Keratinocyte (primary cell): ENCODE measurements at regions not wholly inside any gene's neighbourhood (a gene's known extent, or its start where the extent isn't known, plus 50 kb on each side); places are given as distances from the start of the nearest gene placed in this dataset.

Source experiments
- DNase-seq: peaks from one replicate; pipeline ENCODE4 v3.0.0-alpha.2; 2011; ENCODE audit warnings: low read depth, missing footprints, low spot score
- FAIRE-seq: peaks from 2 replicates; lab custom pipeline; 2011; peaks lifted over from hg19 to GRCh38; lab: Jason Lieb, UNC
- H2AFZ ChIP-seq: 2 replicates; pipeline ENCODE4 v1.6.0; 2012; ENCODE audit warnings: low read length, control low read depth, inconsistent platforms; ENCODE audit not compliant: control insufficient read depth
- H3K27ac ChIP-seq: 2 replicates; pipeline ENCODE4 v1.5.1; 2011; ENCODE audit warnings: low read length; ENCODE audit not compliant: control insufficient read depth, insufficient read depth
- H3K27me3 ChIP-seq: 3 replicates; pipeline ENCODE4 v1.6.0; 2011; ENCODE audit warnings: low read length; ENCODE audit not compliant: control insufficient read depth, insufficient read depth; ENCODE audit errors: extremely low read depth
- H3K36me3 ChIP-seq, 2 experiments: 2 replicates in 1 of 2; 3 replicates in 1 of 2; pipeline ENCODE4 v1.5.1; 2011; ENCODE audit warnings: low read length in 2 of 2, mild to moderate bottlenecking in 1 of 2; ENCODE audit not compliant: control insufficient read depth in 2 of 2, insufficient read depth in 2 of 2; ENCODE audit errors: extremely low read depth in 1 of 2
- H3K4me1 ChIP-seq: 3 replicates; pipeline ENCODE4 v1.5.1; 2011; ENCODE audit warnings: low read length; ENCODE audit not compliant: control insufficient read depth, insufficient read depth; ENCODE audit errors: extremely low read depth
- H3K4me2 ChIP-seq: 3 replicates; pipeline ENCODE4 v1.6.0; 2011; ENCODE audit warnings: low read depth, low read length; ENCODE audit not compliant: control insufficient read depth, insufficient read depth; ENCODE audit errors: extremely low read depth
- H3K4me3 ChIP-seq, 3 experiments: fragments of 200-600 bp in 1 of 3; sonication (generic) in 1 of 3; 2 replicates in 2 of 3; 3 replicates in 1 of 3; pipeline ENCODE4 v1.5.1; 2011 to 2016; ENCODE audit warnings: low read length in 3 of 3, mild to moderate bottlenecking in 3 of 3, control low read depth in 2 of 3, inconsistent platforms in 1 of 3, low read depth in 1 of 3, mixed read lengths in 1 of 3, mixed run types in 1 of 3, moderate library complexity in 1 of 3; ENCODE audit not compliant: control insufficient read depth in 2 of 3, insufficient read depth in 2 of 3; ENCODE audit errors: extremely low read depth in 1 of 3
- H3K79me2 ChIP-seq: 2 replicates; pipeline ENCODE4 v1.6.0; 2012; ENCODE audit warnings: low read length; ENCODE audit not compliant: control insufficient read depth, insufficient read depth
- H3K9ac ChIP-seq: 3 replicates; pipeline ENCODE4 v1.6.0; 2011; ENCODE audit warnings: low read length; ENCODE audit not compliant: control insufficient read depth, insufficient read depth; ENCODE audit errors: extremely low read depth
- H3K9me1 ChIP-seq: 3 replicates; pipeline ENCODE4 v1.6.0; 2011; ENCODE audit warnings: low read length; ENCODE audit not compliant: control insufficient read depth, insufficient read depth; ENCODE audit errors: extremely low read depth
- H3K9me3 ChIP-seq: 2 replicates; pipeline ENCODE4 v1.5.1; 2012; ENCODE audit warnings: low read depth, low read length; ENCODE audit not compliant: control insufficient read depth
- H4K20me1 ChIP-seq: 3 replicates; pipeline ENCODE4 v1.6.0; 2011; ENCODE audit warnings: low read length; ENCODE audit not compliant: control insufficient read depth, insufficient read depth; ENCODE audit errors: extremely low read depth
- EZH2 ChIP-seq: IDR thresholded peaks from one replicate; pipeline ENCODE4 v1.6.1; 2012; ENCODE audit warnings: inconsistent platforms, mild to moderate bottlenecking, low read length, moderate library complexity
- dilution Hi-C: fragments of 300-500 bp; cut with MboI; formaldehyde crosslinking; loops from one replicate; pipeline ENCODE4 v1.7.0; 2020; ENCODE audit warnings: low sequenced_read_pairs; ENCODE audit not compliant: extremely low pct_ligation_motif_present
- TF ChIP-seq, protein P1 (sequence below), 3 experiments: IDR thresholded peaks in 1 of 3; conservative IDR thresholded peaks in 1 of 3; optimal IDR thresholded peaks in 1 of 3; 2 replicates in 2 of 3; 3 replicates in 1 of 3; pipeline versions ENCODE3 to v1.5.1; 2011; ENCODE audit warnings: low read length in 3 of 3, mild to moderate bottlenecking in 3 of 3, moderate library complexity in 2 of 3, control low read depth in 1 of 3, inconsistent platforms in 1 of 3; ENCODE audit not compliant: insufficient read depth in 2 of 3; ENCODE audit errors: extremely low read depth in 1 of 3

DNA sequence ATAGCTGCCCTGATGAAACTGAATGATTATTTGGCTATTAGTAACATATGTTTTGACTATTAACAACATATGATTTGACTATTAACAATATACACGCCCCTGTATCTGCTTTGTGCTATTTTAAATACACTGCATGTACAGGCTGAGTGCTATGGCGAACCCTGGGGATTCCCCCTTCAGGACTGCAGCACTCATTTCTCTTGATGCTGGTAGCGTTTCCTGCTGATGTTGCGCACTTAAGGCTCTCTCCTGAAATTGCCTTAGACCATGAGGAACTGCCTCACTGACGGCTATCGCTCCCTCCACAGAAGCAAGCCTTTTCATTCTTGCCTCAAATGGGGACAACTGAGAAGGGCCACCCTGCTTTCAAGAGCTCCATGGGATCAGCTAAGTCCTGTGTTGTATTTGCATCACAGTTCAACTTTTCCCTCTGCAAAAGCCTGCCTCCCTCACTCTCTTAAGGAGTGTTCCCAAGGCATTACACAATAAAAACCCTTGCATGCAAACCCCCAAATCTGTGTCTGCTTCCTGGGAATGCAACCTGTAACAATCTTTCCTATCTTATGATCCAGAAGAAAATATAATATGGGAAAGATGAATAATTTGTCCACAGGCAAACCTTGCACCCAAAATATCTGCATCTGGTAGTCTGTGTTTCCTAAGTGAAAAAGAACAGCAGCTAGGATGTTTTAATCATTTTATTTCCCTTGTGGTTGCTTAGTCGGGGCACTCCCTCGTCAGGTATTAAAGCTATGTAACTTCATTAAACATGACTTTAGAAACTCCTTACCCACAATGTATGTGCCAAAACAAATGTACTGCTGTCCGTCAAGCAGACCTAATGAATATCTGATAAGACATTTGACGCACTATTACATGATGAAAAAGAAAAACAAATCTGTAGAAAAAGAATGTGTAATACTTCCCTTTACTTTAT, 456.4 kb downstream of the COL12A1 start:
- peaks cover 2% of the 10 kb centered on the region for H3K9me1 ChIP-seq
- H3K27me3 ChIP-seq: no peaks in the 10 kb centered on the region
- H3K4me3 ChIP-seq: peak overlapping the region; percentile 10 to 57 (median 48)
- no peaks in the 10 kb centered on the region for H3K36me3 ChIP-seq
- dilution Hi-C loops: no loop called here
- DNase-seq: peak; percentile 53
- TF ChIP-seq EZH2: no peak
- TF ChIP-seq, protein P1, sequence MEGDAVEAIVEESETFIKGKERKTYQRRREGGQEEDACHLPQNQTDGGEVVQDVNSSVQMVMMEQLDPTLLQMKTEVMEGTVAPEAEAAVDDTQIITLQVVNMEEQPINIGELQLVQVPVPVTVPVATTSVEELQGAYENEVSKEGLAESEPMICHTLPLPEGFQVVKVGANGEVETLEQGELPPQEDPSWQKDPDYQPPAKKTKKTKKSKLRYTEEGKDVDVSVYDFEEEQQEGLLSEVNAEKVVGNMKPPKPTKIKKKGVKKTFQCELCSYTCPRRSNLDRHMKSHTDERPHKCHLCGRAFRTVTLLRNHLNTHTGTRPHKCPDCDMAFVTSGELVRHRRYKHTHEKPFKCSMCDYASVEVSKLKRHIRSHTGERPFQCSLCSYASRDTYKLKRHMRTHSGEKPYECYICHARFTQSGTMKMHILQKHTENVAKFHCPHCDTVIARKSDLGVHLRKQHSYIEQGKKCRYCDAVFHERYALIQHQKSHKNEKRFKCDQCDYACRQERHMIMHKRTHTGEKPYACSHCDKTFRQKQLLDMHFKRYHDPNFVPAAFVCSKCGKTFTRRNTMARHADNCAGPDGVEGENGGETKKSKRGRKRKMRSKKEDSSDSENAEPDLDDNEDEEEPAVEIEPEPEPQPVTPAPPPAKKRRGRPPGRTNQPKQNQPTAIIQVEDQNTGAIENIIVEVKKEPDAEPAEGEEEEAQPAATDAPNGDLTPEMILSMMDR (optimal IDR thresholded peaks at IDR 0.05 in 1 of 3, IDR thresholded peaks at IDR 0.05 in 1 of 3, conservative IDR thresholded peaks at IDR 0.05 in 1 of 3; ENCODE audit: extremely low read depth in 1 of 3, insufficient read depth in 2 of 3, low read length in 3 of 3): no peak
- H2AFZ ChIP-seq: peak overlapping the region; percentile 95
- peak overlapping the region; percentile 79 for H3K27ac ChIP-seq
- peak; percentile 85 for FAIRE-seq
- peak overlapping the region; percentile 96 for H3K4me2 ChIP-seq
- peak overlapping the region; percentile 67 for H3K9ac ChIP-seq
- no peaks in the 10 kb centered on the region for H4K20me1 ChIP-seq
- H3K4me1 ChIP-seq: peaks cover 30% of the 10 kb centered on the region
- no peaks in the 10 kb centered on the region for H3K79me2 ChIP-seq
- H3K9me3 ChIP-seq: no peaks in the 10 kb centered on the region

DNA sequence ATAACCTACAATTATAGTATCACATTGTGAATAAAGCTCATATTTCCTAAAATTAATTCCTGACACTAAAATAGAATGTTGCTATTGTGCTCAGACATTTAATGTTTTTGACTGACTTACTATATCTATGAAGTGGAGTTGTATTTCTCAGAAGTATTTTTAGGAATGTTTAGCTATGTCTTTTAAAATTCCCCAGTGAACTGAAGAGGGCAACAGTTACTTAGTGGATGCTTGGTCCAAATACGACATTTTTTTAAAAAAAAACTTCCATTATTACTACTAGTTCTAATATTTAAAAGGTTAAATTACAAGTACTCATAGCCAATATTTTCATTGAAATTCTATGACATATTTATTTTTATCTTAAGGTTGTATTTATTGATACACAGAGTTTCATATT, 460.2 kb downstream of the COL12A1 start:
- H3K4me3 ChIP-seq: no peak overlapping the region
- FAIRE-seq (no peak), DNase-seq (no peak)
- no peak overlapping the region for H3K4me2 ChIP-seq
- H3K9ac ChIP-seq: no peak overlapping the region
- peaks cover 2% of the 10 kb centered on the region for H3K9me1 ChIP-seq
- H3K36me3 ChIP-seq: no peaks in the 10 kb centered on the region
- H3K4me1 ChIP-seq: peaks cover 21% of the 10 kb centered on the region
- H3K79me2 ChIP-seq: no peaks in the 10 kb centered on the region
- H3K27ac ChIP-seq: no peak overlapping the region
- TF ChIP-seq, protein P1 (optimal IDR thresholded peaks at IDR 0.05 in 1 of 3, IDR thresholded peaks at IDR 0.05 in 1 of 3, conservative IDR thresholded peaks at IDR 0.05 in 1 of 3; ENCODE audit: extremely low read depth in 1 of 3, insufficient read depth in 2 of 3, low read length in 3 of 3): no peak
- no peak for TF ChIP-seq EZH2
- dilution Hi-C loops: no loop called here
- H4K20me1 ChIP-seq: no peaks in the 10 kb centered on the region
- no peak overlapping the region for H2AFZ ChIP-seq
- H3K9me3 ChIP-seq: no peaks in the 10 kb centered on the region
- H3K27me3 ChIP-seq: no peaks in the 10 kb centered on the region
